PC-9 (cell line): ENCODE measurements at regions not wholly inside any gene's neighbourhood (a gene's known extent, or its start where the extent isn't known, plus 50 kb on each side); places are given as distances from the start of the nearest gene placed in this dataset.

Source experiments
- CTCF ChIP-seq: fragments of 200-600 bp; sonication (generic); conservative IDR thresholded peaks from 2 replicates; pipeline ENCODE4 v1.6.1; 2017; ENCODE audit warnings: mixed run types, antibody characterized with exemption, mild to moderate bottlenecking, moderate library complexity
- EZH2 ChIP-seq: fragments of 200-600 bp; sonication (generic); IDR thresholded peaks from 2 replicates; pipeline ENCODE4 v1.8.0; 2017; ENCODE audit warnings: antibody characterized with exemption, low read depth

- no peak for TF ChIP-seq CTCF
- TF ChIP-seq EZH2 = no peak
Observed at GRCh38 chr6:41464019-41464418, 82.2 kb upstream of the FOXP4 start.
